ENCODE measurements at regions not wholly inside any gene's neighbourhood (a gene's known extent, or its start where the extent isn't known, plus 50 kb on each side); places are given as distances from the start of the nearest gene placed in this dataset.

GRCh38 chr3:99468918-99469317, 169.5 kb upstream of the COL8A1 start:
- no peak overlapping the region for H3K4me3 Mint-ChIP-seq (ENCODE audit: unreplicated experiment)
- no peak for DNase-seq (ENCODE audit: low spot score)
- no peaks in the 10 kb centered on the region for H3K9me3 Mint-ChIP-seq (ENCODE audit: unreplicated experiment)
- H3K36me3 Mint-ChIP-seq (ENCODE audit: low read depth, unreplicated experiment), result no peaks in the 10 kb centered on the region
- no peak for TF ChIP-seq CTCF (IDR thresholded peaks at IDR 0.05; ENCODE audit: unreplicated experiment)
- no peak overlapping the region for H3K27ac Mint-ChIP-seq (ENCODE audit: unreplicated experiment)
- H3K4me1 Mint-ChIP-seq (ENCODE audit: unreplicated experiment), result no peaks in the 10 kb centered on the region
- no peaks in the 10 kb centered on the region for H3K27me3 Mint-ChIP-seq (ENCODE audit: unreplicated experiment)

- Mint-ChIP-seq H3K4me1 (ENCODE audit: unreplicated experiment) (no peaks in the 10 kb centered on the region), H3K36me3 (ENCODE audit: low read depth, unreplicated experiment) (no peaks in the 10 kb centered on the region), H3K27me3 (ENCODE audit: unreplicated experiment) (no peaks in the 10 kb centered on the region), H3K4me3 (ENCODE audit: unreplicated experiment) (no peak overlapping the region), H3K9me3 (ENCODE audit: unreplicated experiment) (no peaks in the 10 kb centered on the region), H3K27ac (ENCODE audit: unreplicated experiment) (no peak overlapping the region)
- TF ChIP-seq CTCF (IDR thresholded peaks at IDR 0.05; ENCODE audit: unreplicated experiment), result no peak
- no peak for DNase-seq (ENCODE audit: low spot score)
Measured at GRCh38 chr3:99467420-99467819, 171.0 kb upstream of the COL8A1 start.

- no peaks in the 10 kb centered on the region for H3K9me3 Mint-ChIP-seq (ENCODE audit: unreplicated experiment)
- no peaks in the 10 kb centered on the region for H3K27me3 Mint-ChIP-seq (ENCODE audit: unreplicated experiment)
- no peak overlapping the region for H3K4me3 Mint-ChIP-seq (ENCODE audit: unreplicated experiment)
- TF ChIP-seq CTCF (IDR thresholded peaks at IDR 0.05; ENCODE audit: unreplicated experiment), result no peak
- no peak for DNase-seq (ENCODE audit: low spot score)
- no peaks in the 10 kb centered on the region for H3K36me3 Mint-ChIP-seq (ENCODE audit: low read depth, unreplicated experiment)
- H3K27ac Mint-ChIP-seq (ENCODE audit: unreplicated experiment), result no peak overlapping the region
- H3K4me1 Mint-ChIP-seq (ENCODE audit: unreplicated experiment), result no peaks in the 10 kb centered on the region
Measured at GRCh38 chr3:99466331-99466730, 172.1 kb upstream of the COL8A1 start.

GRCh38 chr3:99458013-99458412, 180.4 kb upstream of the COL8A1 start:
- Mint-ChIP-seq H3K4me3 (ENCODE audit: unreplicated experiment) (no peak overlapping the region), H3K27ac (ENCODE audit: unreplicated experiment) (no peak overlapping the region), H3K9me3 (ENCODE audit: unreplicated experiment) (peaks cover 4% of the 10 kb centered on the region), H3K4me1 (ENCODE audit: unreplicated experiment) (no peaks in the 10 kb centered on the region), H3K36me3 (ENCODE audit: low read depth, unreplicated experiment) (no peaks in the 10 kb centered on the region), H3K27me3 (ENCODE audit: unreplicated experiment) (no peaks in the 10 kb centered on the region)
- no peak for TF ChIP-seq CTCF (IDR thresholded peaks at IDR 0.05; ENCODE audit: unreplicated experiment)
- DNase-seq (ENCODE audit: low spot score), result no peak

GRCh38 chr3:99442599-99442998, 195.8 kb upstream of the COL8A1 start:
- H3K9me3 Mint-ChIP-seq (ENCODE audit: unreplicated experiment), result no peaks in the 10 kb centered on the region
- no peaks in the 10 kb centered on the region for H3K4me1 Mint-ChIP-seq (ENCODE audit: unreplicated experiment)
- H3K27ac Mint-ChIP-seq (ENCODE audit: unreplicated experiment), result no peak overlapping the region
- H3K4me3 Mint-ChIP-seq (ENCODE audit: unreplicated experiment), result no peak overlapping the region
- no peaks in the 10 kb centered on the region for H3K27me3 Mint-ChIP-seq (ENCODE audit: unreplicated experiment)
- H3K36me3 Mint-ChIP-seq (ENCODE audit: low read depth, unreplicated experiment), result peaks cover 5% of the 10 kb centered on the region
- DNase-seq (ENCODE audit: low spot score), result no peak
- no peak for TF ChIP-seq CTCF (IDR thresholded peaks at IDR 0.05; ENCODE audit: unreplicated experiment)

All from endothelial cell (in vitro differentiated cells).